HUES64 (cell line): ENCODE measurements at regions not wholly inside any gene's neighbourhood (a gene's known extent, or its start where the extent isn't known, plus 50 kb on each side); places are given as distances from the start of the nearest gene placed in this dataset.

Experiments
- H3K27ac ChIP-seq: 2 replicates; pipeline ENCODE4 v1.7.0; 2013; ENCODE audit warnings: low read depth, low read length, inconsistent platforms
- H3K27me3 ChIP-seq: 2 replicates; pipeline ENCODE4 v1.6.1; 2013; ENCODE audit warnings: mild to moderate bottlenecking, low read length; ENCODE audit not compliant: insufficient read depth
- H3K36me3 ChIP-seq: 2 replicates; pipeline ENCODE4 v1.6.1; 2013; ENCODE audit warnings: mild to moderate bottlenecking, low read length; ENCODE audit not compliant: insufficient read depth
- H3K4me1 ChIP-seq: 2 replicates; pipeline ENCODE4 v1.6.1; 2013; ENCODE audit warnings: mild to moderate bottlenecking, low read length, moderate library complexity; ENCODE audit not compliant: insufficient read depth
- H3K4me3 ChIP-seq: 2 replicates; pipeline ENCODE4 v1.5.1; 2013; ENCODE audit warnings: mild to moderate bottlenecking, low read length, moderate library complexity
- H3K9ac ChIP-seq: 2 replicates; pipeline ENCODE4 v1.6.1; 2013; ENCODE audit warnings: mild to moderate bottlenecking, low read depth, low read length
- H3K9me3 ChIP-seq: 2 replicates; pipeline ENCODE4 v1.6.1; 2013; ENCODE audit warnings: low read depth, low read length; ENCODE audit not compliant: insufficient read depth
- WGBS: fragments of 150-250, 120-280 bp; methylation state at CpG from one replicate; pipeline ENCODE4 v1.1.7; 2013; ENCODE audit warnings: missing lambda C conversion rate; 5-methylcytosine and 5-hydroxymethylcytosine counted together

DNA sequence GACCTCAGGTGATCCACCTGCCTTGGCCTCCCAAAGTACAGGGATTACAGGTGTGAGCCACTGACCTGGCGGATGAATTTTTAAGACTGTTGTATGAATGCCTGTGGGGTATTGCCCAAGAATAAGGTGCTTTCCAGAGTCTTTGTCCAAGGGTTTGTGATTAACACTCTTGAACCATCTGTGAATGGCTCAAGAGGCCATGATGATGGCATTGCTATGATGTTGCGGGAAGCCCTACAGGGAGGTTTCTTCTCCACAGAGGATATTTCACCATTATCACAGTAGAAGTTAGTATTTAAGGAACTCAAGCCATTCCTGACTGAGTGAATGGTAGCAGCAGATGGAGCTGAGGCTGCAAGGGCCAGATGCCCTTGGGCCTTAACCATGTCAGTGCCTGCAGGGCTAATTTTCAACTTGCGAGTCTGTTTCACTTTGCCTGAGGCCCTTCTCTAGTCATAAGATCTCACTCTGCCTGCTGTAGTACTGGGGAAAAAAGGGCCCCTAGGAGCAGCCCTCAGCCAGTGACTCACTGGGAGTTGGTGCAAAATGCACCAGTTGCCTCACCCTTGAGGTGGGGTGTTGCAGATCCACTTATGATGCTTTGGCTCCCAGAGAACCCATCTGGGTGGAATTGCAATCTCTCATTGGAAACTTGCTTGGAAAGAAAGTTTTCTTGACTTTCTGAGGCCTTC, 108.6 kb upstream of the FLRT2 start:
- H3K36me3 ChIP-seq: no peaks in the 10 kb centered on the region
- no peak overlapping the region for H3K4me3 ChIP-seq
- H3K9me3 ChIP-seq: no peaks in the 10 kb centered on the region
- 98% methylated on average over 2 of the region's 3 CpGs for WGBS
- H3K4me1 ChIP-seq: peaks cover 4% of the 10 kb centered on the region; the same call in 1 of the 2 replicates
- no peaks in the 10 kb centered on the region for H3K27me3 ChIP-seq
- no peak overlapping the region for H3K9ac ChIP-seq
- no peak overlapping the region for H3K27ac ChIP-seq

DNA sequence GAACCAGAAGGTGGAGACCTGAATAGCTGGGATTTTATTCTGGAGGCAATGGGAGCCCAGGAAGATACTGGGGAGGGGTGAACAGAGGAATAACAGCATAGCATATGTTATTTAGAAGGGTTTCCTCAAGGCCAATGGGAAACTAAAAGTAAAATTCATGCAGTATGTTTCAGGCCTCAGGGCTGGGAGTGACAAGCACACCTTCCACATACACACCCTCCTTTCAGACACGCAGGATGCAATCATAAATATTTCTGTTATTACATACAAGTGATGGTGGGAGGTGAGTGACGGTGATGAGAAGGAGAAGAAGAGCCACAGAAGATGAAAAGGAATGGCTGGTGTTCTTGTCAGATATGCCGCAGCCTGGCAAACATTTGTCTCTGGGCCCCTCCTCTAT, 106.1 kb upstream of the FLRT2 start:
- Histone ChIP-seq H3K9me3 (no peaks in the 10 kb centered on the region), H3K27ac (no peak overlapping the region), H3K4me3 (no peak overlapping the region), H3K27me3 (no peaks in the 10 kb centered on the region), H3K9ac (no peak overlapping the region), H3K4me1 (no peaks in the 10 kb centered on the region), H3K36me3 (no peaks in the 10 kb centered on the region)
- 95% methylated on average over 2 of the region's 3 CpGs for WGBS

DNA sequence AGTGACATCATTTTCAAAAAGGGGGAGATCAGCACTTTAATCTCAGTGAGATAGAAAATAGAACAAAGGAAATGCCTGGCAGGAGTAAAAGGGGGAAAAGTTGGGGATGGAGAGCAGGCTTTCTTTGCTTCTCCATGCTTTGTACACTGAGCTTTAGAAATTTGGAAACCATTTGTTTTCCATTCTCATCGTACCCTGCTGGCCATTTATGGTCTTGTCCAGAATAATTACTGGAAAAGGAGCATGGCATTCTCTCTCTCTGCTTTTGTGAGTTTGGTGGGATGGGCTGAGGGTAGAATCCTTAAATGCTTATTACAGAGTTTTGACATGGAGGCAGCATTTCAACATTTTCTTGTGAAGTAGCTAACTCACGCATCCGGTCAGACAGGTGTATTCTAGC, 104.4 kb upstream of the FLRT2 start:
- H3K27ac ChIP-seq: no peak overlapping the region
- no peaks in the 10 kb centered on the region for H3K4me1 ChIP-seq
- no peaks in the 10 kb centered on the region for H3K9me3 ChIP-seq
- no peaks in the 10 kb centered on the region for H3K27me3 ChIP-seq
- 95% methylated on average over 3 of the region's 3 CpGs for WGBS
- no peak overlapping the region for H3K4me3 ChIP-seq
- no peaks in the 10 kb centered on the region for H3K36me3 ChIP-seq
- no peak overlapping the region for H3K9ac ChIP-seq

DNA sequence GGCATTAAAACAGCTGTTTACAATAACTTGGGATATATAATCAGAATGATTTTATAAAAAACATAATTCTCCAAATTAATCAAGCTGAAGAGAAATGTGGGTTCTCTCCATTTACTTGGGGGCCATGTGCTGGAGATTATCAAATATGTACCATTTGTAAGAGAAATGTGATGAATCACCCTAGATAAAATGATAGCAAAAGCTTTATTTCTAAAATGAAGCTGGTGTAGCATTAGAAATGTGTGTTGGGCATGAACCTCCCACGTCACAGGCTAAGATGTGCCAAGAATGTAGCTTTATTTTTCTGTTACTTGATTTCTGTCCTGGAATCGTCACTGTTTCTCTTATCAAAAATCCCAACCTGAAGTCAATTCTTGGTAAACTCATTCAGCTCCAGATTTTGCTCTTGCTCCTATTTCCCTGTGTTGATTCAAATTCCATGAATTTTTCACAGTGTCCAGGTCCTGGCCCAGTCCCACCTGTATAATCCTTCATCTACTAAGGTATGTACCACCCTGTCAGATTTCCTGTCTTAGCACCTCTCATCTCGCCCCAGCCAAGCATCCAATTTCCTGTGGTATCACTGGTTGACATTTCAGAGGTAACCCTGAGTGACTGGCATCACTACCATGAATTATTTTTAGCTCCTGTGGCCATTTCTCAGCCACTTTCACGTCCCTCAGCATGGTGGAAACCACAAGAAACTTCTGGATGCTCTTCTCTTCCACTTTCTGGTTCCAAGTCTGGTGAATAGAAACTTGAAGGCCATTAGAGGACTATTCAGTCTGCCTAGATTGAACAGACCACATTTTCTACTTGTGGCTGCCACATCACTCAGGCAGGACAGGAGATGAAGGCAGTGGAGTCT, 103.6 kb upstream of the FLRT2 start:
- Histone ChIP-seq H3K4me3 (no peak overlapping the region), H3K27ac (no peak overlapping the region), H3K27me3 (no peaks in the 10 kb centered on the region), H3K9me3 (no peaks in the 10 kb centered on the region), H3K4me1 (no peaks in the 10 kb centered on the region), H3K36me3 (no peaks in the 10 kb centered on the region), H3K9ac (no peak overlapping the region)
- 95% methylated on average over 4 of the region's 4 CpGs for WGBS

DNA sequence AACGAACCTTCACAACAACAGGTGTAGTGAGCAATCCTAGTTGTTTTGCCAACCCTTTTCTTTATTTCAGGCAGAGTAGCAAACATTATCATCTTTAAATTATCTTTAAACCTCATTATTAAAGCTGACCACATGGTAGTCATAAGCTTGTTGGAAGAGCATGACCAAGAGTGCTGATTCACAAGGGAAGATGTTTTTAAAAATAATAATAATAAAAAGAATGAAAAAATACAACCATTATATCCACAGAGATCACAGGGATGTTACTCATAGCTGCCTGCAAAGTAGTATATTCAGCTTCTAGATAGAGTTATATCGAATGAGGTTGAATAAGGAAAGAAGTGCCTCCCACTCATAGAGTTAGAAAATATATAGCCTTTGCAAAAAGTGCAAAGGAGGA, 101.0 kb upstream of the FLRT2 start:
- H3K27ac ChIP-seq: no peak overlapping the region
- H3K9me3 ChIP-seq: no peaks in the 10 kb centered on the region
- H3K36me3 ChIP-seq: no peaks in the 10 kb centered on the region
- 100% methylated on average over 2 of the region's 2 CpGs for WGBS
- no peak overlapping the region for H3K4me3 ChIP-seq
- H3K9ac ChIP-seq: no peak overlapping the region
- H3K27me3 ChIP-seq: no peaks in the 10 kb centered on the region
- no peaks in the 10 kb centered on the region for H3K4me1 ChIP-seq

DNA sequence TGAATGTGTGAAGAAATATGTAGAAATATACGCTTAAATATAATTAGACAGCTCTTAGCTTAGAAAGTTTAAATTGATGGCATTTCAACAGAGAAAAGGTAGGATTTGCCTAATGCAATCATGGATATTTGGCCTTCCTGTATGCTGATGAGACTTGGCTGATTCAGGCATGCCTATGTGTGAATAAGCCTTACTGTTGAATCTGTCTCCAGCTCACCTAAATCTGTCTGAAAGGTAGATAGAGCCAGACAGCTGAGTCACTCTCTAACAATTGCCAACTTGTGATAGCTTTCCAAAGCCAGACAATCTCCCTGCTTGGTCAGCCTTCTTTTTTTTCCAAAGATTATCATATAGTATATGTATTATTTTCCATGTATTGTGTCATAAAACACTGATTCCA, 92.8 kb upstream of the FLRT2 start:
- Histone ChIP-seq H3K9me3 (no peaks in the 10 kb centered on the region), H3K9ac (no peak overlapping the region), H3K4me3 (no peak overlapping the region), H3K4me1 (no peaks in the 10 kb centered on the region), H3K36me3 (no peaks in the 10 kb centered on the region), H3K27ac (no peak overlapping the region), H3K27me3 (no peaks in the 10 kb centered on the region)
- WGBS: 100% methylated on average over 1 of the region's 1 CpG

DNA sequence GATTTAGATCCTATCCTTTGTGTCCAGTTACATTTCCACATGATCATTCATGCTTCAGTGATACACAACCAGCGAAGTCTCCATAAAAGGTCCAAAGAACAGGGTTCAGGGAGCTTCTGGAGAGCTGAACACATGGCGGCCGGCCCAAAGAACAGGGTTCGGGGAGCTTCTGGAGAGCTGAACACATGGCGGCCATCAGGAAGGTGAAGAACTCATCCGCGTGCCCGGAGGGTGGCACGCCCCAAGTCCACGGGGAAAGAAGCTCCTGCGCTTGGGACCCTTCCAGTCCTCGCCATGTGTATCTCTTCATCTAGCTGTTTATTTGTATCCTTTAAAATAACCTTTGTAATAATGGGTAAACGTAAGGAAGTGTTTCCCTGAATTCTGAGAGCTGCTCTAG, 91.9 kb upstream of the FLRT2 start:
- H3K4me1 ChIP-seq: no peaks in the 10 kb centered on the region
- no peaks in the 10 kb centered on the region for H3K36me3 ChIP-seq
- no peak overlapping the region for H3K4me3 ChIP-seq

DNA sequence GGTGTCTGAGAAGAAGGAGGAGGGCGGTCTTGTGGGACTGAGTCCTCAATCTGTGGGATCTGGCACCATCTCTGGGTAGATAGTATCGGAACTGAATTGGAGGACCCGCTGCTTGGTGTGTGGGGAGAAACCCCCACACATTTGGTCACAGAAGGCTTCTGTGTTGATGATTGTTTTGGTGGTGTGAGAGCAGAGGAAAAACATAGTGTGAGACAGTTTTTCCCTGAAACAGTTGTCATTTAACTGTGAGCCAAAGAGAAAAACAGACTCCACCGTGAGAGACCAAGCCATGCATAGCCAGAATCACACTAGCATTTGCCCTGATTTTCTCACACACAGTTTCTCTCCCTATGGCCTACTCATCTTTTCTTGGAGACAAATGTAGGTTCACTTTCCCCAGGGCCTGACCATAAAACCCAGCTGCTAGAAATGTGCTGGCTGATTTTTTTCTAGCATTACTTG, 91.4 kb upstream of the FLRT2 start:
- H3K4me1 ChIP-seq: no peaks in the 10 kb centered on the region
- H3K27me3 ChIP-seq: no peaks in the 10 kb centered on the region
- no peak overlapping the region for H3K9ac ChIP-seq
- no peaks in the 10 kb centered on the region for H3K9me3 ChIP-seq
- WGBS: 97% methylated on average over 4 of the region's 4 CpGs
- no peak overlapping the region for H3K27ac ChIP-seq
- no peak overlapping the region for H3K4me3 ChIP-seq
- H3K36me3 ChIP-seq: no peaks in the 10 kb centered on the region

More for the DNA sequence above, 91.9 kb upstream of the FLRT2 start:
- Histone ChIP-seq H3K27me3 (no peaks in the 10 kb centered on the region), H3K27ac (no peak overlapping the region), H3K9me3 (no peaks in the 10 kb centered on the region), H3K9ac (no peak overlapping the region)
- 94% methylated on average over 12 of the region's 13 CpGs for WGBS

DNA sequence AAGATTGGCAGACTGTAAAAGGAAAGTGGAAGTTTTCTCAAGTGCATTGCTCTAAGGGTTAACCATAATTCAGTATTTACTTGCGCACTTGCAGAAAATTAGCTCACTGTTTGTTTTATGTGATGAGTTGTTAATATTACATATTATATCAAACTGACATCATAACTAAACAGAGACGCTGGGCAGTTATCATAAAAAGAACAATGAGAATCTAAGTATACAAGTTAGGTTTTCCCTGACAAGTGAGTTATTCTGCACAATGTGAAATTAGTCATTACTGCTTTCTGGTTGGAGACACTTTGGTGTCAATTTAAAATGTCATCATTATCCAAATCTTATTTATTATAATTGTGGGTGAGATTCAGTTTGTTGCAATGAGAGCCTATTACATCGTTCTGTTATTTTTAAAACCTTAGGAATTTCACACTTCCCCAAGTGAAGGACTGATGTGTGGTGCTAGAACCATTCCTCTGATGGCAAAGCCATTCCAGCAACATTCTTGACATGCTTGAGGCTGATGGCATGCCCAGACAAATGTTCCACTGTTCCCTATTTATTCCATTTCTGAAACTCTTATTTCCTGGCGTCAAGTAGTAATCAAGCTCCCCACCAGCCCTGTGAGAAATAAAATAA, 90.1 kb upstream of the FLRT2 start:
- Histone ChIP-seq H3K27ac (no peak overlapping the region), H3K9me3 (no peaks in the 10 kb centered on the region), H3K36me3 (no peaks in the 10 kb centered on the region), H3K9ac (no peak overlapping the region), H3K4me3 (no peak overlapping the region), H3K27me3 (no peaks in the 10 kb centered on the region), H3K4me1 (no peaks in the 10 kb centered on the region)
- 93% methylated on average over 4 of the region's 4 CpGs for WGBS

DNA sequence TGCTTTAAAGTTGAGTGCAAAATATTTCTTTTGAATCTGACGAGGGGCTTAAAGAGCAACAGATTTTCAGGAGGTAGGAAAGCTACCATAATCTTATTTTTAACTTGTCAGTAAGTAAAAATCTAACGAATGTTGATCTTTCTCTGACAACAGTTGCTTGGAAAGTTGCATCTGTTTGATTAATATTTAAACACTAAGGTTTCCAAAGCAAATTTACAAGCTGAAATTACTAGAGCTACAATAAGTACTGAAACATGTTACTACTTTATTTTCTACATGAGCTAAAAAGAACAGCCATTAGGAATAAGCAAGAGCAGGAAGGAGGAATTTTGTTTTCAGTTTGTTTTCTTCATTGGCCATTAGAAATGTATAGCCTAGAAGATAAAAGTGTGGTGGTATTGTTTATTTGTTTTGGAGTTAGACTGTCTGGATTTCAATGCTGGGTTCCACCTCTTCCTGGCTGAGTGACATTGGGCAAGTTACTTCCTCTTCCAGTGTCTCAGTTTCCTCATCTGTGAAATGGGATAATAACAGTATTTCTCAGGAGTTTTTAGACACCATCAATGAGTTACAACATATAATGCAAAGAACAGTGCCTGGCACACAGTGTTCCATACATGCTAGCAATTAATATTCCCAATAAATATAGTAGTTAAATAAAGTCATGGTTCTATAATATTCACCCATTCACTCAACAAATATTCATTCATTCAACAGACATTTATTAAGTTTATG, 87.9 kb upstream of the FLRT2 start:
- H3K27me3 ChIP-seq: no peaks in the 10 kb centered on the region
- H3K4me1 ChIP-seq: no peaks in the 10 kb centered on the region
- H3K36me3 ChIP-seq: no peaks in the 10 kb centered on the region
- H3K9me3 ChIP-seq: no peaks in the 10 kb centered on the region
- no peak overlapping the region for H3K4me3 ChIP-seq
- 100% methylated on average over 1 of the region's 2 CpGs for WGBS
- H3K9ac ChIP-seq: no peak overlapping the region
- H3K27ac ChIP-seq: no peak overlapping the region

DNA sequence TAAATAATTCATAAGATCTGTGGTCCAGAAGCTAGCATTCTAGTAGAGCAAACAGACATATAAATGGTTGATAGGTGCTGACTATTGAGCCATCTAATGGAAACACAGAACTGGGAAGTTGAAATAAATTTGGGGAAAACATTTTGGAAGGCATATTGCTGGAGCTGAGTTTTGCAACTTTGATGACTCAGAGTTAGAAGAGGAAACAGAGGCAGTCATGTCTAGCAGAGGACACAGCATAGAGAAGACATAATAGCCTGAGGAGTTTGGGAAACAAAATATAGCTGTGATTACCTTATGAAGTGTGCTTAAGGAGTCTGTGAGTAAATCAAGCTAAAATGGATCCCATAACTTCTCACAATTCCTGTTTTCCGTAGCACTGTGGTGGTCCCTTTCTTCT, 86.9 kb upstream of the FLRT2 start:
- no peaks in the 10 kb centered on the region for H3K9me3 ChIP-seq
- WGBS: 98% methylated on average over 1 of the region's 1 CpG
- no peak overlapping the region for H3K4me3 ChIP-seq

More for the DNA sequence above, 86.9 kb upstream of the FLRT2 start:
- no peaks in the 10 kb centered on the region for H3K36me3 ChIP-seq
- H3K4me1 ChIP-seq: no peaks in the 10 kb centered on the region
- no peaks in the 10 kb centered on the region for H3K27me3 ChIP-seq
- no peak overlapping the region for H3K9ac ChIP-seq
- no peak overlapping the region for H3K27ac ChIP-seq
